H1 (cell line): ENCODE measurements at regions not wholly inside any gene's neighbourhood (a gene's known extent, or its start where the extent isn't known, plus 50 kb on each side); places are given as distances from the start of the nearest gene placed in this dataset.

Source experiments
- CTCF ChIA-PET: fragments of 300-600 bp; sonication (Branson Sonifier 250); formaldehyde crosslinking; loops from one replicate; lab custom pipeline; 2021; ENCODE audit not compliant: partially characterized antibody; lab: Charles Lee
- POLR2A ChIA-PET: fragments of 300-600 bp; sonication (Branson Sonifier 250); formaldehyde crosslinking; loops from one replicate; lab custom pipeline; 2021; ENCODE audit warnings: inconsistent platforms; ENCODE audit not compliant: partially characterized antibody; lab: Charles Lee
- DNase-seq, 2 experiments: peaks; one replicate each; pipeline versions ENCODE4 v3.0.0 to v3.0.0-alpha.2; 2010 to 2022; ENCODE audit warnings: low spot score in 2 of 2, low read depth in 1 of 2, mixed read lengths in 1 of 2
- FAIRE-seq: peaks from 2 replicates; lab custom pipeline; 2011; peaks lifted over from hg19 to GRCh38; lab: Jason Lieb, UNC
- H2AFZ ChIP-seq: 2 replicates; pipeline ENCODE4 v1.8.1; 2012; ENCODE audit warnings: low read length, inconsistent platforms
- H2AK5ac ChIP-seq: 2 replicates; pipeline ENCODE4 v1.6.1; 2013; ENCODE audit warnings: low read depth, low read length
- H2BK120ac ChIP-seq: replicated peaks from 2 replicates; pipeline ENCODE3; 2013; ENCODE audit warnings: low read depth, low read length, inconsistent platforms
- H2BK12ac ChIP-seq: 2 replicates; pipeline ENCODE4 v1.6.1; 2013; ENCODE audit warnings: low read depth, low read length
- H2BK15ac ChIP-seq: 2 replicates; pipeline ENCODE4 v1.6.1; 2013; ENCODE audit warnings: low read length
- H2BK20ac ChIP-seq: 2 replicates; pipeline ENCODE4 v1.6.1; 2013; ENCODE audit warnings: low read length
- H2BK5ac ChIP-seq: 2 replicates; pipeline ENCODE4 v1.6.1; 2013; ENCODE audit warnings: low read depth, low read length
- H3K14ac ChIP-seq: 2 replicates; pipeline ENCODE4 v1.6.1; 2013; ENCODE audit warnings: inconsistent platforms; ENCODE audit not compliant: insufficient read length
- H3K18ac ChIP-seq: 2 replicates; pipeline ENCODE4 v1.6.1; 2013; ENCODE audit warnings: low read length; ENCODE audit errors: extremely low read depth
- H3K23ac ChIP-seq: 2 replicates; pipeline ENCODE4 v1.6.1; 2013; ENCODE audit warnings: inconsistent platforms; ENCODE audit not compliant: insufficient read length
- H3K23me2 ChIP-seq: 2 replicates; pipeline ENCODE4 v1.6.1; 2013; ENCODE audit warnings: low read depth, low read length
- H3K27ac ChIP-seq: 2 replicates; pipeline ENCODE4 v1.6.1; 2011; ENCODE audit warnings: low read depth, low read length, inconsistent platforms
- H3K27me3 ChIP-seq, 4 experiments: replicated peaks in 1 of 4; 1 replicate in 1 of 4; 2 replicates in 3 of 4; pipeline versions ENCODE4 v1.6.1 to v1.8.1; 2011 to 2013; ENCODE audit warnings: low read length in 3 of 4, mild to moderate bottlenecking in 3 of 4, inconsistent platforms in 2 of 4, mixed read lengths in 2 of 4, moderate library complexity in 1 of 4; ENCODE audit not compliant: control insufficient read depth in 3 of 4, insufficient read depth in 3 of 4; ENCODE audit errors: extremely low read depth in 1 of 4
- H3K36me3 ChIP-seq, 4 experiments: 2 replicates each; pipeline versions ENCODE4 v1.6.1 to v1.8.1; 2011 to 2013; ENCODE audit warnings: mild to moderate bottlenecking in 4 of 4, low read length in 3 of 4, moderate library complexity in 2 of 4, control low read depth in 1 of 4, inconsistent platforms in 1 of 4; ENCODE audit not compliant: insufficient read depth in 4 of 4, control insufficient read depth in 2 of 4
- H3K4ac ChIP-seq: replicated peaks from 2 replicates; pipeline ENCODE3; 2013; ENCODE audit warnings: low read length, low read depth, mixed read lengths, inconsistent platforms; ENCODE audit not compliant: insufficient read length
- H3K4me1 ChIP-seq, 4 experiments: replicated peaks in 1 of 4; 1 replicate in 1 of 4; 2 replicates in 3 of 4; pipeline versions ENCODE4 v1.6.1 to v1.8.1; 2011 to 2013; ENCODE audit warnings: low read length in 3 of 4, inconsistent platforms in 2 of 4, mixed read lengths in 1 of 4; ENCODE audit not compliant: insufficient read depth in 4 of 4, control insufficient read depth in 3 of 4
- H3K4me2 ChIP-seq, 2 experiments: 2 replicates each; pipeline versions ENCODE4 v1.6.1 to v1.8.1; 2011 to 2013; ENCODE audit warnings: low read depth in 2 of 2, low read length in 2 of 2, control low read depth in 1 of 2, inconsistent platforms in 1 of 2, mild to moderate bottlenecking in 1 of 2; ENCODE audit not compliant: insufficient read depth in 1 of 2
- H3K4me3 ChIP-seq, 4 experiments: fragments of 200-600, 300-600 bp in 1 of 4; sonication (generic), shearing (Covaris generic), sonication (Bioruptor Twin) in 1 of 4; 2 replicates each; pipeline versions ENCODE4 v1.5.1 to v1.8.1; 2011 to 2016; ENCODE audit warnings: low read length in 4 of 4, low read depth in 3 of 4, control low read depth in 2 of 4, inconsistent platforms in 2 of 4, mild to moderate bottlenecking in 2 of 4, mixed read lengths in 1 of 4, moderate library complexity in 1 of 4; ENCODE audit not compliant: insufficient read depth in 2 of 4; ENCODE audit errors: extremely low read depth in 1 of 4
- H3K56ac ChIP-seq: replicated peaks from 2 replicates; pipeline ENCODE3; 2013; ENCODE audit warnings: low read depth, mild to moderate bottlenecking, mixed read lengths, low read length, inconsistent platforms; ENCODE audit not compliant: insufficient read length
- H3K79me1 ChIP-seq: 2 replicates; pipeline ENCODE4 v1.6.1; 2013; ENCODE audit warnings: low read depth, low read length, control low read depth
- H3K79me2 ChIP-seq, 2 experiments: 2 replicates each; pipeline versions ENCODE4 v1.6.1 to v1.8.1; 2012 to 2013; ENCODE audit warnings: low read length in 2 of 2, mild to moderate bottlenecking in 2 of 2, inconsistent platforms in 1 of 2; ENCODE audit not compliant: insufficient read depth in 2 of 2, control insufficient read depth in 1 of 2
- H3K9ac ChIP-seq, 4 experiments: replicated peaks in 1 of 4; 1 replicate in 1 of 4; 2 replicates in 3 of 4; pipeline versions ENCODE4 v1.6.1 to v1.8.1; 2011 to 2013; ENCODE audit warnings: low read depth in 3 of 4, low read length in 3 of 4, control low read depth in 2 of 4, mild to moderate bottlenecking in 2 of 4, moderate library complexity in 2 of 4, inconsistent platforms in 1 of 4; ENCODE audit errors: extremely low read depth in 1 of 4
- H3K9me3 ChIP-seq, 2 experiments: 2 replicates each; pipeline versions ENCODE4 v1.6.1 to v1.8.1; 2012 to 2013; ENCODE audit warnings: mild to moderate bottlenecking in 2 of 2, moderate library complexity in 2 of 2, control low read depth in 1 of 2, inconsistent platforms in 1 of 2, low read depth in 1 of 2, low read length in 1 of 2, mixed read lengths in 1 of 2; ENCODE audit not compliant: insufficient read depth in 2 of 2
- H4K20me1 ChIP-seq, 2 experiments: replicated peaks in 1 of 2; 2 replicates each; pipeline versions ENCODE3 to v1.8.1; 2011 to 2013; ENCODE audit warnings: inconsistent platforms in 2 of 2, low read length in 2 of 2, mild to moderate bottlenecking in 1 of 2; ENCODE audit not compliant: insufficient read depth in 2 of 2, control insufficient read depth in 1 of 2
- H4K5ac ChIP-seq: 2 replicates; pipeline ENCODE4 v1.6.1; 2013; ENCODE audit warnings: low read length, low read depth, mixed read lengths, inconsistent platforms; ENCODE audit not compliant: insufficient read length
- H4K8ac ChIP-seq: 2 replicates; pipeline ENCODE4 v1.8.0; 2013; ENCODE audit warnings: mild to moderate bottlenecking, moderate library complexity, low read length, inconsistent platforms; ENCODE audit not compliant: insufficient read depth; ENCODE audit errors: extremely low read depth
- H4K91ac ChIP-seq: replicated peaks from 2 replicates; pipeline ENCODE3; 2013; ENCODE audit warnings: low read length, mixed read lengths, inconsistent platforms; ENCODE audit not compliant: insufficient read length
- CHD2 ChIP-seq: IDR thresholded peaks from 2 replicates; pipeline ENCODE4 v1.6.1; 2012; ENCODE audit warnings: low read length, improper control_type of control experiment
- EP300 ChIP-seq, 2 experiments: IDR thresholded peaks; 1 replicate in 1 of 2; 2 replicates in 1 of 2; pipeline ENCODE4 v1.6.1; 2011 to 2012; ENCODE audit warnings: low read depth in 2 of 2, low read length in 2 of 2, mild to moderate bottlenecking in 2 of 2, borderline replicate concordance in 1 of 2, inconsistent platforms in 1 of 2, moderate library complexity in 1 of 2
- EZH2 ChIP-seq: fragments of 200-600 bp; sonication (generic); IDR thresholded peaks from 2 replicates; pipeline ENCODE4 v1.7.1; 2012; ENCODE audit warnings: low read depth, mild to moderate bottlenecking, moderate library complexity, low read length, inconsistent platforms; ENCODE audit not compliant: severe bottlenecking
- HDAC6 ChIP-seq: IDR thresholded peaks from one replicate; pipeline ENCODE4 v1.7.1; 2012; ENCODE audit warnings: low read depth, mild to moderate bottlenecking, inconsistent platforms, low read length, moderate library complexity
- POU5F1 ChIP-seq: IDR thresholded peaks from 2 replicates; pipeline ENCODE4 v1.6.1; 2011; ENCODE audit warnings: low read depth, mild to moderate bottlenecking, low read length, moderate library complexity
- RNF2 ChIP-seq: fragments of 200-900, 300-1000 bp; sonication (generic); IDR thresholded peaks from 2 replicates; pipeline ENCODE4 v1.7.1; 2016; ENCODE audit warnings: borderline replicate concordance, low read depth, mild to moderate bottlenecking, antibody characterized with exemption, low read length; ENCODE audit not compliant: poor library complexity, severe bottlenecking; ENCODE audit errors: missing control alignments
- TAF7 ChIP-seq: optimal IDR thresholded peaks from 2 replicates; pipeline ENCODE3; 2011; ENCODE audit warnings: low read depth, mild to moderate bottlenecking, inconsistent platforms, low read length, moderate library complexity, borderline replicate concordance
- WGBS, 2 experiments: shearing (Covaris generic) in 1 of 2; methylation state at CpG; one replicate each; pipeline versions ENCODE4 v1.1.6 to v1.1.7; 2013 to 2015; ENCODE audit warnings: low lambda C conversion rate in 2 of 2, mixed read lengths in 2 of 2, inconsistent platforms in 1 of 2, low coverage in 1 of 2, missing lambda C conversion rate in 1 of 2; ENCODE audit not compliant: insufficient replicate concordance in 2 of 2, insufficient coverage in 1 of 2, insufficient read length in 1 of 2; ENCODE audit errors: extremely low coverage in 1 of 2, missing lambda C conversion rate in 1 of 2; 5-methylcytosine and 5-hydroxymethylcytosine counted together

DNA sequence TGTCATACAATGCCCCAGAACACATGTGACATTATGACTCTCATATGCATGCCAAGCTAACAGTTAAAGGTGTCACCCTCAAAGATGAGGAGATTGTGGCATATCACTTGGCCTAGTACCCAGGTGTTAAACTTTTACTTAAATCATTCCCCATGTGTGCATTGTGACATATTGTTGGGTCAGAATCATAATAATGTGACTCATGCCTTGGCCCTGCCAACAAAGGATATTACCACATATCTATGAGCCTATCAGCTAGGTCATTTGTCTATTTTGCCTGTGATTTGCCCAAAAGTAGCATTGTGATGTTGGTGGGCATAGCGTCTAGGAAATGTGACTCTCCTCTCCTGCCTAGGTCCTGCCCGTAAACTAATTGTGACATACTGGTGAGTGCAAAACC is 1147.1 kb upstream of the AMELY start:
- H2BK120ac ChIP-seq: no peak overlapping the region
- no peak for DNase-seq
- no peaks in the 10 kb centered on the region for H3K79me1 ChIP-seq
- no peak overlapping the region for H2BK15ac ChIP-seq
- no peak overlapping the region for H3K4me3 ChIP-seq
- no peak overlapping the region for H3K4me2 ChIP-seq
- H4K20me1 ChIP-seq: no peaks in the 10 kb centered on the region
- H2BK20ac ChIP-seq: no peak overlapping the region
- H3K36me3 ChIP-seq: no peaks in the 10 kb centered on the region
- H2BK12ac ChIP-seq: no peak overlapping the region
- H4K8ac ChIP-seq: no peak overlapping the region
- no peak for FAIRE-seq
- no peak overlapping the region for H3K4ac ChIP-seq
- no peaks in the 10 kb centered on the region for H3K79me2 ChIP-seq
- no peak overlapping the region for H4K91ac ChIP-seq
- no peak overlapping the region for H3K9ac ChIP-seq
- no peak overlapping the region for H3K23ac ChIP-seq
- ChIA-PET CTCF (no interaction called here), POLR2A (no interaction called here)
- no peak overlapping the region for H3K18ac ChIP-seq
- TF ChIP-seq TAF7 (no peak), CHD2 (no peak), HDAC6 (no peak), POU5F1 (no peak), EP300 (IDR thresholded peaks at IDR 0.05; ENCODE audit: borderline replicate concordance in 1 of 2, low read depth in 2 of 2, low read length in 2 of 2) (no peak), RNF2 (no peak), EZH2 (no peak)
- no peak overlapping the region for H2BK5ac ChIP-seq
- no peak overlapping the region for H2AFZ ChIP-seq
- H3K14ac ChIP-seq: no peak overlapping the region
- H3K9me3 ChIP-seq: peaks cover 14 to 39% of the 10 kb centered on the region in 2 experiments; a peak in 3 of 4 replicates
- H2AK5ac ChIP-seq: no peak overlapping the region
- H3K23me2 ChIP-seq: no peaks in the 10 kb centered on the region
- H3K27ac ChIP-seq: no peak overlapping the region
- no peaks in the 10 kb centered on the region for H3K4me1 ChIP-seq
- H3K56ac ChIP-seq: no peak overlapping the region
- 94% methylated on average over 2 of the region's 2 CpGs; no CpG with 5 or more reads in 1 of the 2 experiments for WGBS, 2 experiments
- H4K5ac ChIP-seq: no peak overlapping the region
- no peaks in the 10 kb centered on the region for H3K27me3 ChIP-seq
